Choroid plexus epithelial cell (primary cell): ENCODE measurements at regions not wholly inside any gene's neighbourhood (a gene's known extent, or its start where the extent isn't known, plus 50 kb on each side); places are given as distances from the start of the nearest gene placed in this dataset.

Experiments
- DNase-seq: peaks from one replicate; pipeline ENCODE4 v3.0.0-alpha.2; 2010; ENCODE audit warnings: low read depth
- H3K4me3 ChIP-seq: 2 replicates; pipeline ENCODE4 v1.5.1; 2011; ENCODE audit warnings: low read depth, mild to moderate bottlenecking, control low read depth, low read length, moderate library complexity
- TF ChIP-seq, protein P1 (sequence below): conservative IDR thresholded peaks from 2 replicates; pipeline ENCODE4 v1.5.1; 2011; ENCODE audit warnings: low read depth, mild to moderate bottlenecking, control low read depth, inconsistent platforms, low read length, moderate library complexity

DNA sequence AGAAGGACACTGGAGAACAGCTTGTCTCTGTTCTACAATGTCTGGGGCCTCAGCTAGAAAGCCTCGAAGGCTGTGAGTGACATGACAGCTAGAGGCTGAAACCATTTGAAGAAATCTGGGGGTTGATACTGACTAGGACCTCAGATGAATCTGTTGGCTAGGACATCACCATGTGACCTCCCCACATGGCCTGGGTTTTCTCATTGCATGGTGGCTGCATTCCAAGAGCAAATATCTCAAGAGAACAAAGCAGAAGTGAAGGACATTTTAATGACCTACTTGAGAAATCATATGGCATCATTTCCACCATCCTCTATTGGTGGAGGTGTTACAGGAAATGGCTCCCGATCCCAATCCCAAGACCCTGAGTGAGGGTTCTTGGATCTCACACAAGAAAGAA lies 450.6 kb upstream of the AUTS2 start:
- H3K4me3 ChIP-seq: no peak overlapping the region
- TF ChIP-seq, protein P1, sequence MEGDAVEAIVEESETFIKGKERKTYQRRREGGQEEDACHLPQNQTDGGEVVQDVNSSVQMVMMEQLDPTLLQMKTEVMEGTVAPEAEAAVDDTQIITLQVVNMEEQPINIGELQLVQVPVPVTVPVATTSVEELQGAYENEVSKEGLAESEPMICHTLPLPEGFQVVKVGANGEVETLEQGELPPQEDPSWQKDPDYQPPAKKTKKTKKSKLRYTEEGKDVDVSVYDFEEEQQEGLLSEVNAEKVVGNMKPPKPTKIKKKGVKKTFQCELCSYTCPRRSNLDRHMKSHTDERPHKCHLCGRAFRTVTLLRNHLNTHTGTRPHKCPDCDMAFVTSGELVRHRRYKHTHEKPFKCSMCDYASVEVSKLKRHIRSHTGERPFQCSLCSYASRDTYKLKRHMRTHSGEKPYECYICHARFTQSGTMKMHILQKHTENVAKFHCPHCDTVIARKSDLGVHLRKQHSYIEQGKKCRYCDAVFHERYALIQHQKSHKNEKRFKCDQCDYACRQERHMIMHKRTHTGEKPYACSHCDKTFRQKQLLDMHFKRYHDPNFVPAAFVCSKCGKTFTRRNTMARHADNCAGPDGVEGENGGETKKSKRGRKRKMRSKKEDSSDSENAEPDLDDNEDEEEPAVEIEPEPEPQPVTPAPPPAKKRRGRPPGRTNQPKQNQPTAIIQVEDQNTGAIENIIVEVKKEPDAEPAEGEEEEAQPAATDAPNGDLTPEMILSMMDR: no peak
- no peak for DNase-seq

DNA sequence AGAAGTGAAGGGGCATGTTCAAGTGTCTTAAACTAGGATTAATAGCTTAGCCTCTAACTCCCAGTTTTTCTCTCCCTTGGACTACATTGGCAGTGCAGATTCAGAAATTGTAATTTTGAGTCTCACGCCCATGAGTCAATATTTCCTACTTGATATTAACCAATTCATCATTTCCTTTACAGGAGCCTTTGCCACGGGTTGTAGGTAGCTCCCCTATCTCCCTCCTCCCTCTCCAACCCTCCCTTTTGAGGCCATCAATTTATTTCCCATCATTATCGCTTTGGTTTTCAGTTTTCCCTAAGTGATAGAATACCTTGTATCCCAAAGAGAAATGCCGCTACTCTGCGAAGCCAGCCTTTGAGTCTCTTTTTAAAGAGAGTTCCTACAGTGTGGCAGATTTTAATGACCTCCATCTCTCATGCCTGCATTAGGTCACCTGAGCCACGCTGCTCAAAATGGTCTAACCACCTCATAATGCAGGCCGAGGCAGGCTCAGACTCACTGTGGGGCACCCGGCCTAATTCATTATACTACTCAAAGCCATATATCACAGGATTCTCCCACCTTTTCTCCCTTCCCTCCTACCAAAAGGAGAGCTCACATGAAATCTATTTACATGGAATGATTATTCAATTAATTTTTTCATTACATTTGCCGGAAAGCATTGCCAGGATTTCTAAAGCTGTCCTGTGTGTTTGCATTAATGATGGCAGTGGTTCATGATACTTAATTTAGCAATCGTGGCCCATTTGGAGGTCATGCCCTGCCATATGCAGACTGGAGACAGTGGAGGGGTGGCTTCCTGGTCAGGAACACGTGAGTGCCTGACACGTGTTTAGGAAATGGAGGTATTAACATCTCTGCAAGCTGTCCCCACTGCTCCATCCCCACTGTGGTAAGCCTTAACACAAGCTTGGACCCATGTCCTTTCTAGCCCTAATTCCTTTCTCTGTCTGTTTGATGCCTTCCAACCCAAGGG lies 448.2 kb upstream of the AUTS2 start:
- TF ChIP-seq, protein P1: no peak
- no peak overlapping the region for H3K4me3 ChIP-seq
- DNase-seq: no peak

DNA sequence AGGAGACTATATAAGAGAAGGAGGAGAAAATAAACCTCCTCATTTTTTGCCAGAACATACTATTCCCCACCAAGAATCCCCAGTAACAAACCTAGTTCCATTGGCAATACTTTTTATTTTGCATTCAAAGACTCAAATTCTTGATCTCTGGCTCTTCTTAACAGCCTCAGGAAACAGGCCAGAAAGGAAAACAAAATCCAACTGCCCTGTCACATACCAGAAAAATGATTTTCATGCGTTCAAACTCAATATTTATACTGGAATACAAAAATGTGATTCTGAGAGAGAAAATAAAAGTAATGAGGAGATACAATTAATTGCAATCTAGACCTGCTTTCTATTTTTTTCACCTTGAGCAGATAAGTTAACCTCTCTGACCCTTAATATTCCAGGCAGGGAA lies 435.9 kb upstream of the AUTS2 start:
- H3K4me3 ChIP-seq: no peak overlapping the region
- no peak for DNase-seq
- TF ChIP-seq, protein P1: no peak

DNA sequence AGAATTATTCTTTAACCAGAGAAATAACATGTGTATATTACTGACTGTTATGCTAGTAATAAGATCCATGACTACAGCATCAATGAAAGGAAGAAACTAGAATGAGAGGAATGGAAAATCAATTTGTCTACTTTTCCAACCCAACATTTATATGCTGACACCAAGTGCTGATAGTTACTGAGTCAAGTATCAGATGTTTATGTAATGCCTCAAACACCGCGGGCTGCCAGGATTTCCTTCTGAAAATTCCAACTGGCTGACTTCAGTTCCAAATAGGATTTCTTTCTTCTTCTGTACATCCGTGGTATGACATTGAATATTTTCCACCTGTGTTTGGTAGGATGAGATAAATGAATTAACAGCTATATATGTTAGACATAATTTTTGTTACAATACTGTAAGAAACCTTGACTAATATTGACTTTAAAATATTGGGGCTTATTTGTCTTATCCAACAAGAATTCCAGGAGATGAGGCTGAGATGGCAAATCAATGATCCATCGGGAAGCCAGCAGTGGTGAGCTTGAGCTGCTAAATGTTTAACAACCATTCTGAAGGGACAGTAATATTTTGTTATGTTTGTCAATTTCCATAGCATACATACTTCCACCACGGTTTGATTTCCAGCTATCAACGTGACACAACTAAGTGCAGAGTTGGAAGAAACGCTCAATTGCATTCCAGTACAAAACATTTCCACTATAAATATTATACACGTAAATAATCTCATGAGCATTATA lies 435.2 kb upstream of the AUTS2 start:
- H3K4me3 ChIP-seq: no peak overlapping the region
- TF ChIP-seq, protein P1: no peak
- no peak for DNase-seq

DNA sequence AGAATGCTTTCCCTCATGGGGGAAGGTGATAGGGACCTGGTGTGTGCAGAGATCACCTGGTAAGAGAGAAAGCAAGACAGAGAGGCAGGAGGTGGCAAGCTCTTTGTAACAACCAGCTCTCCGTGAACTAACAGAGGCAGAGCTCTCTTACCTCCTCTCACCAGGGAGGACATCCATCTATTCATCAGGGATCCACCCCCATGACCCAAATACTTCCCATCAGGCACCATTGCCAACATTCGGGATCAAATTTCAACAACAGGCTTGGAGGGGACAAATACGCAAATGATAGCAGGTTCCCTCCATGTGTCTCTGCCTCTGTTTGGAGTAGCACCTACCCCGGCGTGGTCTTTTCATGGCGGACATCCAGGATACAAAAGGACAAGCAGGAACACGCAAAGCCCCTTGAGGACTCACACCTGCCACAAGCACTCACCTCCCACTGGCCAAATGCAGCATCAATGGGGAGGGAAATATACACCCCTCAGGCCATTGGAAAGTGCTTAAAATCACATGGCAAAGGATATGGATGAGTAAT lies 431.2 kb upstream of the AUTS2 start:
- no peak overlapping the region for H3K4me3 ChIP-seq
- DNase-seq: no peak
- TF ChIP-seq, protein P1: no peak

DNA sequence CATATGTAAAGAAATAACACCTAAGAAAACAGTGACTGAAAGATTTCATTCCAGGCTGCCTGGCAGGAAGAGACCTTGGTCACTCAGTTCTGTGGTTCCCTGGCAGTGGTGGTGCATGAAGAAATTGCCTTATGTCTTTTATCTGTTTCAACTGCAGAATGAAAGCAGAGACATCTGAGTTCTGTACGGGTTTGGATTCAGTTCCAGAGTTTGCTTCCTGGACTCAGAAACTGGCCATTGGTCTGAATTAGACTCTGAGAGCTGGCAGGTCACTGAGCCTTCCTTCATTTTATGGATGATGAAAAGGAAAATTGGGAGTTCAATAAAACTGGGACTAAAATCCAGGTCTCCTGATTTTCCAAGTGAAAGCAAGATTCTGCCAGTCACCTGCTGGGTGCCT lies 428.9 kb upstream of the AUTS2 start:
- DNase-seq: no peak
- TF ChIP-seq, protein P1: no peak
- H3K4me3 ChIP-seq: no peak overlapping the region
